ENCODE measurements at regions not wholly inside any gene's neighbourhood (a gene's known extent, or its start where the extent isn't known, plus 50 kb on each side); places are given as distances from the start of the nearest gene placed in this dataset.

DNA sequence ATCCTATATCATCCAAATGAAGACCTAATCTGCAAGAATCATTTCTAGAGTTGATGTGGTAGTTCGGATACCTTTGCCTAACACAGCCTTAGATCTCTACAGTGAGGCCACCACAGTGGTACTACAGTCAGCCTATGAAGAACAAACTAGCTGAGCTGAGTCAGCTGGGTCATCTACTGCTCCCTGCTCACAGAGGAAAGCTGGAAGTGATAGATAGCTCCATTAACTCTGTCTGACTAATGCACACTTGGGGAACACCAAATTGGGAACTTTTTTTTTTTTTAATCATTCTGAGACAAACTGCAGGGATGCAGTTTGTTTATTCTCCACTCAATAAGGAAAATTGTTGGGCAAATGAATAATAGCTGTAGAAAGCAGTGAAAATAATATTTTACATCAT, 1160.6 kb downstream of the PCDH9 start:
- H3K27me3 ChIP-seq = no peaks in the 10 kb centered on the region
- intact Hi-C loops (cut with DNase I) = no loop called here
- no peaks in the 10 kb centered on the region for H3K9me3 ChIP-seq
- 56 to 75% methylated on average over 1 of the region's 1 CpG for WGBS, 2 donors
- H3K36me3 ChIP-seq = no peaks in the 10 kb centered on the region
- no peak overlapping the region for H3K4me3 ChIP-seq
- no peak for DNase-seq
- TF ChIP-seq, protein P1, sequence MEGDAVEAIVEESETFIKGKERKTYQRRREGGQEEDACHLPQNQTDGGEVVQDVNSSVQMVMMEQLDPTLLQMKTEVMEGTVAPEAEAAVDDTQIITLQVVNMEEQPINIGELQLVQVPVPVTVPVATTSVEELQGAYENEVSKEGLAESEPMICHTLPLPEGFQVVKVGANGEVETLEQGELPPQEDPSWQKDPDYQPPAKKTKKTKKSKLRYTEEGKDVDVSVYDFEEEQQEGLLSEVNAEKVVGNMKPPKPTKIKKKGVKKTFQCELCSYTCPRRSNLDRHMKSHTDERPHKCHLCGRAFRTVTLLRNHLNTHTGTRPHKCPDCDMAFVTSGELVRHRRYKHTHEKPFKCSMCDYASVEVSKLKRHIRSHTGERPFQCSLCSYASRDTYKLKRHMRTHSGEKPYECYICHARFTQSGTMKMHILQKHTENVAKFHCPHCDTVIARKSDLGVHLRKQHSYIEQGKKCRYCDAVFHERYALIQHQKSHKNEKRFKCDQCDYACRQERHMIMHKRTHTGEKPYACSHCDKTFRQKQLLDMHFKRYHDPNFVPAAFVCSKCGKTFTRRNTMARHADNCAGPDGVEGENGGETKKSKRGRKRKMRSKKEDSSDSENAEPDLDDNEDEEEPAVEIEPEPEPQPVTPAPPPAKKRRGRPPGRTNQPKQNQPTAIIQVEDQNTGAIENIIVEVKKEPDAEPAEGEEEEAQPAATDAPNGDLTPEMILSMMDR (IDR thresholded peaks at IDR 0.05) = no peak
- H3K4me1 ChIP-seq = no peaks in the 10 kb centered on the region
- H3K27ac ChIP-seq = no peak overlapping the region

DNA sequence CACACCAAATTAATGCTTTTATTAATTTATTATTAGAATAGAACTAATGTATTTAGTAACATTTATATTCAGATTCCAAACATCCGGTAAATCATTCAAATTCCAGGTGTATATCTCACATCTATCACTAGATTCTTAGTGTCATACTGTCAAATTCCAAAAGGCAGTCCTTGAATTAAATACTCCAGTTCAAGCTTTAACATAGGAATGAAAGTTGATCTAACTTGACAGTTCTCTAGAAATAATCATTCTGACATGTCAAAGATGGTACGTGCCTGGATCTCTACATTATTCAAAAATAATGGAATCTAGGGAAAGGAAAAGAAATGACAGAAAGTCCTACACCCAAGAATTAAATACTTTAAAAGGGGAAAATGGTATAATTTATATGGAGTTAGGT, 1161.5 kb downstream of the PCDH9 start:
- no peaks in the 10 kb centered on the region for H3K36me3 ChIP-seq
- no peak overlapping the region for H3K27ac ChIP-seq
- no peaks in the 10 kb centered on the region for H3K4me1 ChIP-seq
- no peak for DNase-seq
- intact Hi-C loops (cut with DNase I) = no loop called here
- no peak overlapping the region for H3K4me3 ChIP-seq
- TF ChIP-seq POLR2A (IDR thresholded peaks at IDR 0.05) = no peak
- TF ChIP-seq, protein P1 (IDR thresholded peaks at IDR 0.05) = no peak
- WGBS, 2 donors = 44 to 71% methylated on average over 2 of the region's 2 CpGs
- H3K9me3 ChIP-seq = no peaks in the 10 kb centered on the region
- no peaks in the 10 kb centered on the region for H3K27me3 ChIP-seq

DNA sequence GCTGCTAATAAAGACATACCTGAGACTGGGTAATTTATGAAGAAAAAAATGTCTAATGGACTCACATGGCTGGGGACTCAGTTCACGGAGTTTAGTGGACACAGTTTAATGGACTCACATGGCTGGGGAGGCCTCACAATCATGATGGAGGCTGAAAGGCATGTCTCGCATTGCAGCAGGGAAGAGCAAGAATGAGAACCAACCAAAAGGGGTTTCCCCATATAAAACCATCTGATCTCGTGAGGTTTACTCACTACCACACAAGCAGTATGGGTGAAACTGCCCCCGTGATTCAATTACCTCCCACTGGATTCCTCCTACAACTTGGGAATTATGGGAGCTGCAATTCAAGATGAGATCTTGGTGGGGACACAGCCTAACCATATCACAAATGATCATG, 1181.2 kb downstream of the PCDH9 start:
- WGBS, 2 donors = 65 to 73% methylated on average over 4 of the region's 4 CpGs
- intact Hi-C loops (cut with DNase I) = no loop called here
- Histone ChIP-seq H3K4me3 (no peak overlapping the region), H3K27me3 (no peaks in the 10 kb centered on the region), H3K27ac (no peak overlapping the region), H3K36me3 (no peaks in the 10 kb centered on the region), H3K4me1 (no peaks in the 10 kb centered on the region), H3K9me3 (peaks cover 0 to 8% (median 0%) of the 10 kb centered on the region in 3 donors)
- DNase-seq = no peak
- TF ChIP-seq, protein P1 (IDR thresholded peaks at IDR 0.05) = no peak
- no peak for TF ChIP-seq POLR2A (IDR thresholded peaks at IDR 0.05)

DNA sequence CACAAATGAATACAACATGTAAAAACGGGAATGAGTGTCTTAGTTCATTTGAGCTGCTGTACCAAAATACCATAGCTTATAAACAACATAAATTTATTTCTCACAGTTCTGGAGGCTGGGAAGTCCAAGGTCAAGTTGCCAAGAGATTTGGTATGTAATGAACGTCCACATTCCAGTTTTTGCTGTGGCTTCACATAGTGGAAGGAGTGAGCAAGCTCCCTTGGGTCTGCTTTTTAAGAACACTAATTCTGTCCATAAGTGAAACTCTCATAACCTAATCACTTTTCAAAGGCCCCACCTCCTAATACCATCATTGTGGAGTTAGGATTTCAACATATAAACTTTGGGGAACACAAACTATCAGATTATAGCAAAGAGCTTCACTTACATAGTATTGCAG, 1189.6 kb downstream of the PCDH9 start:
- 59 to 78% methylated on average over 2 of the region's 2 CpGs for WGBS, 2 donors
- no peaks in the 10 kb centered on the region for H3K9me3 ChIP-seq
- TF ChIP-seq POLR2A (IDR thresholded peaks at IDR 0.05) = no peak
- TF ChIP-seq, protein P1 (IDR thresholded peaks at IDR 0.05) = no peak
- H3K4me3 ChIP-seq = no peak overlapping the region
- no peaks in the 10 kb centered on the region for H3K4me1 ChIP-seq
- H3K27ac ChIP-seq = no peak overlapping the region
- H3K36me3 ChIP-seq = no peaks in the 10 kb centered on the region
- peaks cover 0 to 30% (median 0%) of the 10 kb centered on the region in 4 donors for H3K27me3 ChIP-seq
- intact Hi-C loops (cut with DNase I) = no loop called here
- no peak for DNase-seq

DNA sequence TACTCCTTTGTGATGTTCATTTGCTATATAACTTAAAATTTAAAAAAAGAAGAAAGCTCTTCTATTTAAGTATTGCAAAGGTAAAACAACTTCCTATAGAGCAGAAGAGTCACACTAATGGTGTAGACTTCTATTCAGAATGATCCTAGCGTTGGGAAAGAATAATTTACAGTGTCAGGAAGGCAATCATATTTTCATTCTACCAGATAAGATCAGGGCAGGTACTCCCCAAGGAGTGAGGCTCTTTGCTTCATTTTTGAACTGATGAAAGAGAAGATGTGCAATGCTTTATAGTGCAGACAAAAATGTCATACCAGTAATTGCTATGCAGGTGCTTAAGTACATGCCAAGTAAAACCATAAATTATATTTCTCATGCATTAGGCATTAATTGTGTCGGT, 1193.0 kb downstream of the PCDH9 start:
- TF ChIP-seq, protein P1 (IDR thresholded peaks at IDR 0.05) = no peak
- no peak for TF ChIP-seq POLR2A (IDR thresholded peaks at IDR 0.05)
- H3K36me3 ChIP-seq = no peaks in the 10 kb centered on the region
- WGBS, 2 donors = 54 to 56% methylated on average over 2 of the region's 2 CpGs
- H3K27me3 ChIP-seq = peaks cover 0 to 54% (median 0%) of the 10 kb centered on the region in 4 donors
- H3K4me1 ChIP-seq = no peaks in the 10 kb centered on the region
- intact Hi-C loops (cut with DNase I) = no loop called here
- no peak overlapping the region for H3K27ac ChIP-seq
- DNase-seq = no peak
- no peak overlapping the region for H3K4me3 ChIP-seq
- H3K9me3 ChIP-seq = no peaks in the 10 kb centered on the region
